Stimulated activated naive B cell treated with anti-CD40 and anti-IgM and Interleukin-4, amounts not matched to agents 10 μg/mL and 1 μg/mL and 100 μg/mL, for 72 hours (primary cell): ENCODE measurements at regions not wholly inside any gene's neighbourhood (a gene's known extent, or its start where the extent isn't known, plus 50 kb on each side); places are given as distances from the start of the nearest gene placed in this dataset.
"Not testable (repeated sequence)": the region's sequence is repeated elsewhere in the genome, so short reads cannot be mapped to it uniquely, and the experiment has no call there.

Experiments used
- ATAC-seq, 2 donors: fragments of 150-1000 bp; cut with Tn5 transposase; replicated peaks; 2 replicates each; pipeline ENCODE4 v1.10.0; 2021; ENCODE audit warnings: moderate library complexity in 1 of 2
- DNase-seq: peaks from one replicate; pipeline ENCODE4 v3.0.0; 2021
- H3K27ac Mint-ChIP-seq: one replicate; pipeline ENCODE4 v1.8.0; 2022; ENCODE audit warnings: mild to moderate bottlenecking, mixed read lengths
- H3K27me3 Mint-ChIP-seq, 2 donors: one replicate each; pipeline ENCODE4 v1.8.0; 2022; ENCODE audit warnings: mixed read lengths in 2 of 2
- H3K36me3 Mint-ChIP-seq, 2 donors: one replicate each; pipeline ENCODE4 v1.8.0; 2022; ENCODE audit warnings: mixed read lengths in 2 of 2, mild to moderate bottlenecking in 1 of 2
- H3K4me1 Mint-ChIP-seq, 2 donors: one replicate each; pipeline ENCODE4 v1.8.0; 2022; ENCODE audit warnings: mixed read lengths in 2 of 2, mild to moderate bottlenecking in 1 of 2
- H3K4me3 Mint-ChIP-seq, 2 donors: one replicate each; pipeline ENCODE4 v1.8.0; 2022; ENCODE audit warnings: mild to moderate bottlenecking in 2 of 2, mixed read lengths in 2 of 2, moderate library complexity in 1 of 2
- H3K9me3 Mint-ChIP-seq, 2 donors: one replicate each; pipeline ENCODE4 v1.8.0; 2022; ENCODE audit warnings: mixed read lengths in 2 of 2, mild to moderate bottlenecking in 1 of 2

DNA sequence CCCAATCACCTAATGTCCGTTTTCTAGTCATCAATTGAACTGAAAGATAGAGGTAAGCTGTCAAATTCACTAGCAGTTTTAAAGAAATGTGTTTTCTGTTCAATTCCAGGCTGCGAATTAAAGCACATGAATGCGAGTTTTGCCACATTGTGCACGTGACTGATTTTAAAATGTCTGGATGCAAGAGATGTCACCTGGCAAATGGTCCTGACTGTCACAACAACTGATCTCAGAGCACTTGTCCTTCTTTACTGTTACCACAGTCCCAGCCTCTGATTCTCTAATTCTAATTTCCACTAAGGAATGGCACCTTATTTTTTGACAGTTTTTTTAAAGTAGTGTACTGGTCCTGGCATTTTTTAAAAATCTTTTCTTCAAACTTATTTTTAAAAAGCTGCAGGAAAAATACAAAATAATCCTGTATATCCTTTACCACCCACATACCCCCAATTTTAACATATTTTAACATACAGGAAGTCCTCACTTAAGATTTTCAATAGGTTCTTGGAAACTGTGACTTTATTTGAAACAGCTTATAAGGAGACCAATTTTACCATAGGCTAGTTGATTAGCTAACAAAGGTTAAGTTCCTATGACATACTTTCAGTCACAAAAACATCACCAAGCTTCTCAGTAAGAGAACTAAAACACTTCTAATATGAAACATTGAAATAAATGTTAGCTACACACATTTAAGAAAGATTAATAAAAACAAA is 1364.3 kb downstream of the EFNA5 start:
- H3K4me3 Mint-ChIP-seq, result no peak overlapping the region
- H3K27me3 Mint-ChIP-seq, result no peaks in the 10 kb centered on the region
- ATAC-seq (no peak), DNase-seq (no peak)
- H3K36me3 Mint-ChIP-seq, result no peaks in the 10 kb centered on the region
- no peak overlapping the region for H3K27ac Mint-ChIP-seq
- no peaks in the 10 kb centered on the region for H3K4me1 Mint-ChIP-seq
- peaks cover 0 to 4% of the 10 kb centered on the region in 2 donors for H3K9me3 Mint-ChIP-seq

DNA sequence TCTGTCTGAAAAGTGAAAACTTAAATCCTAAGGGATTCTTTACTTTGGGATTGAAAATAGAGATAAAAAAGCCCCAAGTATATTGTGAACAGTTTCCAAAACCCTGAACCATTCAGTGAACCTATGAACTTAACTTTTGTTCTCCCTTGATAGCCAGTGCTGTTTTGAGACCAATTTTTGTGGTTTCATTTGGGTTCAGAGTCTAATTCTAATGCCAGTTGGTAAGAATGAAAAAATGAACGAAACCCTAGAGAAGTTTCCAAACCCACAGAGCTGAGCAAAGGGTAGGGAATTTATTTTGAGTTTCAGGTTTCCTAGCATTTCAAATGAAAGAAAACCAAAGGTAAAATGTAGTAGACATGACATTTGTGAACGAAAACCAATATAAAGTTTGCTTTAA is 1366.8 kb downstream of the EFNA5 start:
- Mint-ChIP-seq H3K27me3 (no peaks in the 10 kb centered on the region), H3K9me3 (no peaks in the 10 kb centered on the region), H3K4me3 (no peak overlapping the region), H3K4me1 (no peaks in the 10 kb centered on the region), H3K36me3 (no peaks in the 10 kb centered on the region), H3K27ac (no peak overlapping the region)
- DNase-seq (no peak), ATAC-seq (no peak)

GRCh38 chr5:106292654-106293053 is 1378.1 kb downstream of the EFNA5 start:
- no peaks in the 10 kb centered on the region for H3K27me3 Mint-ChIP-seq
- no peaks in the 10 kb centered on the region for H3K9me3 Mint-ChIP-seq
- H3K27ac Mint-ChIP-seq, result no peak overlapping the region
- DNase-seq, result no peak
- H3K4me1 Mint-ChIP-seq, result no peaks in the 10 kb centered on the region
- no peak for ATAC-seq
- H3K4me3 Mint-ChIP-seq, result no peak overlapping the region
- no peaks in the 10 kb centered on the region for H3K36me3 Mint-ChIP-seq

- H3K4me1 Mint-ChIP-seq, result no peaks in the 10 kb centered on the region
- H3K9me3 Mint-ChIP-seq, result no peaks in the 10 kb centered on the region
- H3K27me3 Mint-ChIP-seq, result no peaks in the 10 kb centered on the region
- H3K27ac Mint-ChIP-seq, result no peak overlapping the region
- ATAC-seq (no peak), DNase-seq (no peak)
- no peaks in the 10 kb centered on the region for H3K36me3 Mint-ChIP-seq
- no peak overlapping the region for H3K4me3 Mint-ChIP-seq
Observed at GRCh38 chr5:106290841-106291240, 1379.9 kb downstream of the EFNA5 start.

GRCh38 chr5:106288979-106289378 is 1381.8 kb downstream of the EFNA5 start:
- no peak for ATAC-seq
- no peaks in the 10 kb centered on the region for H3K9me3 Mint-ChIP-seq
- H3K36me3 Mint-ChIP-seq, result no peaks in the 10 kb centered on the region

DNA sequence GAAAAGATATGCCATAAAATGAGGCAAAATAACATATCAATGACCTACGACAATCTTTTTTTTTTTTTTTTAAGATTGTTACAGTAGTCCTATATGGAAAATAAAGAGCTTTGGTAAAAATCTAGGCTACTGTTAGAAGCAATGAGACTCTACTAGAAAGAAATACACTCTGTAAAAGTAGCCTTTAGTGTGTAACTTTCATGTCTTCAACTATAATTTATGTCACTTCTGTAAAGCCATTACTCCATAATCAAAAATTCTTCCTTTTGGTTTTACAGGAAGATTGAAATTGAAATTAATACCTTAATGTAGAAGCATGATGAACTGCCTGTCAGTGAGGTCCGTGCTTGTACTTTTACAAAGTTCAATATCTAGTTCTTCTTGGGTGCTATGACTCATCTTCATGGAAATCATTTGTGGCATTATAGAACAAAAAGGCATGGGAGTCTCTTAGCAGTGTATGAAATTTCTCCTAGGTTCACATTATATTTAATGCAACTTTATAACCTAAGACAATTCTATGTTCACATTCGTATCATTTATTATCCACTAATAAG is 1393.1 kb downstream of the EFNA5 start:
- no peak overlapping the region for H3K4me3 Mint-ChIP-seq
- no peak overlapping the region for H3K27ac Mint-ChIP-seq
- H3K36me3 Mint-ChIP-seq, result no peaks in the 10 kb centered on the region
- H3K9me3 Mint-ChIP-seq, result peaks cover 1 to 3% of the 10 kb centered on the region in 2 donors
- DNase-seq, result no peak
- H3K27me3 Mint-ChIP-seq, result no peaks in the 10 kb centered on the region
- no peaks in the 10 kb centered on the region for H3K4me1 Mint-ChIP-seq
- no peak for ATAC-seq

More at GRCh38 chr5:106288979-106289378, 1381.8 kb downstream of the EFNA5 start:
- DNase-seq, result no peak
- Mint-ChIP-seq H3K27me3 (no peaks in the 10 kb centered on the region), H3K4me3 (no peak overlapping the region), H3K27ac (no peak overlapping the region), H3K4me1 (no peaks in the 10 kb centered on the region)

GRCh38 chr5:106269252-106269843 is 1401.4 kb downstream of the EFNA5 start:
- Mint-ChIP-seq H3K4me3 (no peak overlapping the region), H3K36me3 (no peaks in the 10 kb centered on the region)
- DNase-seq, result no peak

GRCh38 chr5:106267256-106267655 is 1403.5 kb downstream of the EFNA5 start:
- H3K4me1 Mint-ChIP-seq, result no peaks in the 10 kb centered on the region
- no peak overlapping the region for H3K4me3 Mint-ChIP-seq
- ATAC-seq, result no peak
- H3K27ac Mint-ChIP-seq, result no peak overlapping the region
- no peaks in the 10 kb centered on the region for H3K27me3 Mint-ChIP-seq
- no peak for DNase-seq
- no peaks in the 10 kb centered on the region for H3K9me3 Mint-ChIP-seq
- H3K36me3 Mint-ChIP-seq, result no peaks in the 10 kb centered on the region

More at GRCh38 chr5:106269252-106269843, 1401.4 kb downstream of the EFNA5 start:
- H3K27ac Mint-ChIP-seq, result no peak overlapping the region
- no peaks in the 10 kb centered on the region for H3K27me3 Mint-ChIP-seq
- no peak for ATAC-seq
- H3K9me3 Mint-ChIP-seq, result peaks cover 1 to 3% of the 10 kb centered on the region in 2 donors
- H3K4me1 Mint-ChIP-seq, result no peaks in the 10 kb centered on the region

DNA sequence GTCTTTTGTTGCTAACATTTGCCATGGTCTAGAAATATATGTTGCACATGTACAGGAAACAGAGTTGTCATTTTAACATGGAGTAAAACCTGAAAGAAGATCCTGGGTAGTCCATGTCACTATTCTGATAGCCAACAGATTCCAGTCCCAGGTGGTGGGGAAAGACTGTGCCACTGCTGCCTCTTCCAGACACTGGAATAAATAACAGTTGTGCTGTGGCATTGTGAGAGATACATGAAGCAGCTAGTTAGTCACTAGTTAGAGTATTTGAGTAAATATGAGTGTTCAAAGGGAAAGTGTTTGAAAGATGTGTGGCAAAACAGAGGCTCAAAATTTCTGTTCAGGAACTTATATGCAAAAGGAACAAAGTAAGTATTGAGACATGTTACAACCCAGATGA is 1408.3 kb downstream of the EFNA5 start:
- ATAC-seq (no peak), DNase-seq (no peak)
- H3K27me3 Mint-ChIP-seq, result no peaks in the 10 kb centered on the region
- peaks cover 0 to 1% of the 10 kb centered on the region in 2 donors for H3K9me3 Mint-ChIP-seq
- H3K4me1 Mint-ChIP-seq, result no peaks in the 10 kb centered on the region
- H3K4me3 Mint-ChIP-seq, result no peak overlapping the region
- no peak overlapping the region for H3K27ac Mint-ChIP-seq
- H3K36me3 Mint-ChIP-seq, result no peaks in the 10 kb centered on the region

- H3K9me3 Mint-ChIP-seq, H3K36me3 Mint-ChIP-seq, ATAC-seq, DNase-seq, H3K4me1 Mint-ChIP-seq, H3K27ac Mint-ChIP-seq, H3K27me3 Mint-ChIP-seq, H3K4me3 Mint-ChIP-seq: not testable (repeated sequence)
Observed at GRCh38 chr5:106259431-106260090, 1411.2 kb downstream of the EFNA5 start.

DNA sequence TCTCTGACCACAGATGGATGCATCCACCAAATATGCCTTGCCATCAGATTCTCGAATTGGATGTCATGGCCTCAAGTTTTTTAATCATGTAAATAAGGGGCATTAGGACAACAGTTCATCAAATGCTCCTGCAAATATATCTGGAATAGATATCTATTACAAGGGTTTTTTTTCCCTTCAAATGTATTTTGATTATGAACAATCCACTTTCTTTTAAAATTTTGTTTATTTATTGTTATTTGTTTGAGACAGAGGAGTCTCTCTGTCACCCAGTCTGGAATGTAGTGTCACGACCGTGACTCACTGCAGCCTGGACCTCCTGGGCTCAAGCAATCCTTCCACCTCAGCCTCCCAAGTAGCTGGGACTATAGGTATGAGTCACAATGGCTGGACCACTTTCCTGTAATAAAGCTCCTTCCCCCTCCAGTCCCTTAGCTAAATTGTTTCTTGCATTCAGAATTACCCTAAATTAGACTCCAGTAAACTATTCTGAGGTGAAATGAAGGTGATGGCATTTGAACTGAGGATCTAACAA is 1412.1 kb downstream of the EFNA5 start:
- no peak for ATAC-seq
- H3K27me3 Mint-ChIP-seq, result no peaks in the 10 kb centered on the region
- no peaks in the 10 kb centered on the region for H3K36me3 Mint-ChIP-seq
- no peaks in the 10 kb centered on the region for H3K4me1 Mint-ChIP-seq
- H3K27ac Mint-ChIP-seq, result no peak overlapping the region
- no peak for DNase-seq
- H3K4me3 Mint-ChIP-seq, result no peak overlapping the region
- peaks cover 0 to 5% of the 10 kb centered on the region in 2 donors for H3K9me3 Mint-ChIP-seq

- DNase-seq (no peak), ATAC-seq (no peak)
- Mint-ChIP-seq H3K9me3 (peaks cover 0 to 5% of the 10 kb centered on the region in 2 donors), H3K27me3 (no peaks in the 10 kb centered on the region), H3K27ac (no peak overlapping the region), H3K4me3 (no peak overlapping the region), H3K4me1 (no peaks in the 10 kb centered on the region), H3K36me3 (no peaks in the 10 kb centered on the region)
Observed at GRCh38 chr5:106254784-106255183, 1416.0 kb downstream of the EFNA5 start.

GRCh38 chr5:106246044-106246745 is 1424.5 kb downstream of the EFNA5 start:
- H3K4me1 Mint-ChIP-seq, H3K36me3 Mint-ChIP-seq, H3K27ac Mint-ChIP-seq, H3K9me3 Mint-ChIP-seq, ATAC-seq, DNase-seq, H3K4me3 Mint-ChIP-seq, H3K27me3 Mint-ChIP-seq: not testable (repeated sequence)

DNA sequence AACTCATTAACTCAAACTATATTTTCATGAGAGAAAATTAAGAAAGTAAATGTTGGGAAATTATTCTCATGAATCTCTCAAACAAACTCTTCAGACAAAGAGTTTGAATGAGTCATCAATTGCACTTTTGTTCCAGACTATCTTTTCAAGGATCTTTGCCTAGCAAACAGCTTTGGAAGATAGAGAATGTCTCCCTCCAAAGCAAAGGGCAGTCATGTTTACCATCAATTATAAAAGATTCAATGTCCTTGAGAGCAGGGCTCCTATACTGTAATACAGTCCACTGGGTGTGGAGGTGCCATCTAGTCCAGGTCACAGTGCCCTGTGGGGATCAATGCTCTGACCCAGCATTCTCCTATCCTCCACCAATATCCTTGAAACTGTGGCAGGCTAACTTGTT is 1429.3 kb downstream of the EFNA5 start:
- DNase-seq (no peak), ATAC-seq (no peak)
- no peaks in the 10 kb centered on the region for H3K27me3 Mint-ChIP-seq
- no peak overlapping the region for H3K4me3 Mint-ChIP-seq
- no peaks in the 10 kb centered on the region for H3K4me1 Mint-ChIP-seq
- H3K27ac Mint-ChIP-seq, result no peak overlapping the region
- no peaks in the 10 kb centered on the region for H3K36me3 Mint-ChIP-seq
- no peaks in the 10 kb centered on the region for H3K9me3 Mint-ChIP-seq
